ENCODE measurements at regions not wholly inside any gene's neighbourhood (a gene's known extent, or its start where the extent isn't known, plus 50 kb on each side); places are given as distances from the start of the nearest gene placed in this dataset.
"Not testable (repeated sequence)": the region's sequence is repeated elsewhere in the genome, so short reads cannot be mapped to it uniquely, and the experiment has no call there.

GRCh38 chr10:130936851-130937250 is 374.7 kb downstream of the TCERG1L start:
- no peak overlapping the region for H2AFZ ChIP-seq
- no peaks in the 10 kb centered on the region for H3K9me3 ChIP-seq (ENCODE audit: low read depth)
- H3K4me1 ChIP-seq (ENCODE audit: insufficient read depth), result no peaks in the 10 kb centered on the region
- H3K27me3 ChIP-seq (replicated peaks; ENCODE audit: insufficient read depth), result no peaks in the 10 kb centered on the region
- H3K9me2 ChIP-seq (ENCODE audit: insufficient read depth), result no peaks in the 10 kb centered on the region
- no peaks in the 10 kb centered on the region for H3K79me2 ChIP-seq (ENCODE audit: insufficient read depth)
- H4K20me1 ChIP-seq (ENCODE audit: insufficient read depth), result no peaks in the 10 kb centered on the region
- no peak for DNase-seq
- H3K36me3 ChIP-seq (ENCODE audit: low read depth), result no peaks in the 10 kb centered on the region
- H3F3A ChIP-seq (ENCODE audit: insufficient read depth), result no peaks in the 10 kb centered on the region
- no peak overlapping the region for H3K27ac ChIP-seq
- H3K4me2 ChIP-seq (ENCODE audit: unreplicated experiment), result no peak overlapping the region
- H3K9ac ChIP-seq, result no peak overlapping the region
- TF ChIP-seq EZH2 (IDR thresholded peaks at IDR 0.05; ENCODE audit: insufficient read depth, poor library complexity, severe bottlenecking) (no peak), EZH2phosphoT487 (IDR thresholded peaks at IDR 0.05; ENCODE audit: insufficient read depth, low read depth) (no peak)
- in situ Hi-C loops (cut with MboI), result no loop called here
- no peak overlapping the region for H3K4me3 ChIP-seq
- WGBS, 2 experiments (ENCODE audit: low coverage in 1 of 2, low lambda C conversion rate in 2 of 2, missing lambda C conversion rate in 2 of 2), result 6 to 14% methylated on average over 5 of the region's 5 CpGs

GRCh38 chr10:130938051-130938450 is 373.5 kb downstream of the TCERG1L start:
- TF ChIP-seq EZH2 (IDR thresholded peaks at IDR 0.05; ENCODE audit: insufficient read depth, poor library complexity, severe bottlenecking) (no peak), EZH2phosphoT487 (IDR thresholded peaks at IDR 0.05; ENCODE audit: insufficient read depth, low read depth) (no peak)
- no peak for DNase-seq
- H3F3A ChIP-seq (ENCODE audit: insufficient read depth), result no peaks in the 10 kb centered on the region
- no peaks in the 10 kb centered on the region for H3K9me3 ChIP-seq (ENCODE audit: low read depth)
- H3K27me3 ChIP-seq (replicated peaks; ENCODE audit: insufficient read depth), result no peaks in the 10 kb centered on the region
- H3K9ac ChIP-seq, result no peak overlapping the region
- no peak overlapping the region for H3K4me2 ChIP-seq (ENCODE audit: unreplicated experiment)
- no peaks in the 10 kb centered on the region for H3K79me2 ChIP-seq (ENCODE audit: insufficient read depth)
- no peaks in the 10 kb centered on the region for H3K4me1 ChIP-seq (ENCODE audit: insufficient read depth)
- H3K4me3 ChIP-seq, result no peak overlapping the region
- no peak overlapping the region for H3K27ac ChIP-seq
- 35 to 42% methylated on average over 11 of the region's 11 CpGs for WGBS, 2 experiments (ENCODE audit: low coverage in 1 of 2, low lambda C conversion rate in 2 of 2, missing lambda C conversion rate in 2 of 2)
- in situ Hi-C loops (cut with MboI), result no loop called here
- H4K20me1 ChIP-seq (ENCODE audit: insufficient read depth), result no peaks in the 10 kb centered on the region
- H3K9me2 ChIP-seq (ENCODE audit: insufficient read depth), result no peaks in the 10 kb centered on the region
- H2AFZ ChIP-seq, result no peak overlapping the region
- H3K36me3 ChIP-seq (ENCODE audit: low read depth), result no peaks in the 10 kb centered on the region

GRCh38 chr10:130938891-130939290 is 372.6 kb downstream of the TCERG1L start:
- H3K9me3 ChIP-seq (ENCODE audit: low read depth); H2AFZ ChIP-seq; H3K4me3 ChIP-seq; H4K20me1 ChIP-seq (ENCODE audit: insufficient read depth); H3K9me2 ChIP-seq (ENCODE audit: insufficient read depth); H3K9ac ChIP-seq; DNase-seq; H3K36me3 ChIP-seq (ENCODE audit: low read depth); in situ Hi-C loops (cut with MboI); H3K4me2 ChIP-seq (ENCODE audit: unreplicated experiment); H3F3A ChIP-seq (ENCODE audit: insufficient read depth); H3K79me2 ChIP-seq (ENCODE audit: insufficient read depth); H3K27ac ChIP-seq; H3K4me1 ChIP-seq (ENCODE audit: insufficient read depth); H3K27me3 ChIP-seq (replicated peaks; ENCODE audit: insufficient read depth): not testable (repeated sequence)
- 39 to 56% methylated on average over 7 of the region's 7 CpGs for WGBS, 2 experiments (ENCODE audit: low coverage in 1 of 2, low lambda C conversion rate in 2 of 2, missing lambda C conversion rate in 2 of 2)

GRCh38 chr10:130941886-130942285 is 369.6 kb downstream of the TCERG1L start:
- no peak for DNase-seq
- no peaks in the 10 kb centered on the region for H3K4me1 ChIP-seq (ENCODE audit: insufficient read depth)
- no peak for TF ChIP-seq EZH2phosphoT487 (IDR thresholded peaks at IDR 0.05; ENCODE audit: insufficient read depth, low read depth)
- TF ChIP-seq EZH2 (IDR thresholded peaks at IDR 0.05; ENCODE audit: insufficient read depth, poor library complexity, severe bottlenecking), result no peak
- H3K27me3 ChIP-seq (replicated peaks; ENCODE audit: insufficient read depth), result no peaks in the 10 kb centered on the region
- H3K79me2 ChIP-seq (ENCODE audit: insufficient read depth), result no peaks in the 10 kb centered on the region
- H3K4me3 ChIP-seq, result no peak overlapping the region
- H3K36me3 ChIP-seq (ENCODE audit: low read depth), result no peaks in the 10 kb centered on the region
- H3K9me2 ChIP-seq (ENCODE audit: insufficient read depth), result no peaks in the 10 kb centered on the region
- WGBS, 2 experiments (ENCODE audit: low coverage in 1 of 2, low lambda C conversion rate in 2 of 2, missing lambda C conversion rate in 2 of 2), result 33 to 44% methylated on average over 10 of the region's 10 CpGs
- in situ Hi-C loops (cut with MboI), result no loop called here
- no peak overlapping the region for H2AFZ ChIP-seq
- H3K9ac ChIP-seq, result no peak overlapping the region
- no peaks in the 10 kb centered on the region for H4K20me1 ChIP-seq (ENCODE audit: insufficient read depth)
- no peaks in the 10 kb centered on the region for H3K9me3 ChIP-seq (ENCODE audit: low read depth)
- H3K4me2 ChIP-seq (ENCODE audit: unreplicated experiment), result no peak overlapping the region
- no peak overlapping the region for H3K27ac ChIP-seq
- H3F3A ChIP-seq (ENCODE audit: insufficient read depth), result no peaks in the 10 kb centered on the region

- Histone ChIP-seq H3K9me2 (ENCODE audit: insufficient read depth) (no peaks in the 10 kb centered on the region), H3K4me2 (ENCODE audit: unreplicated experiment) (no peak overlapping the region), H3F3A (ENCODE audit: insufficient read depth) (no peaks in the 10 kb centered on the region), H3K4me1 (ENCODE audit: insufficient read depth) (no peaks in the 10 kb centered on the region), H3K4me3 (no peak overlapping the region), H2AFZ (no peak overlapping the region), H3K9ac (no peak overlapping the region), H3K27ac (no peak overlapping the region), H4K20me1 (ENCODE audit: insufficient read depth) (no peaks in the 10 kb centered on the region), H3K9me3 (ENCODE audit: low read depth) (no peaks in the 10 kb centered on the region), H3K36me3 (ENCODE audit: low read depth) (no peaks in the 10 kb centered on the region), H3K27me3 (replicated peaks; ENCODE audit: insufficient read depth) (no peaks in the 10 kb centered on the region), H3K79me2 (ENCODE audit: insufficient read depth) (no peaks in the 10 kb centered on the region)
- in situ Hi-C loops (cut with MboI), result no loop called here
- no peak for DNase-seq
- 41 to 51% methylated on average over 5 of the region's 5 CpGs for WGBS, 2 experiments (ENCODE audit: low coverage in 1 of 2, low lambda C conversion rate in 2 of 2, missing lambda C conversion rate in 2 of 2)
- TF ChIP-seq EZH2phosphoT487 (IDR thresholded peaks at IDR 0.05; ENCODE audit: insufficient read depth, low read depth) (no peak), EZH2 (IDR thresholded peaks at IDR 0.05; ENCODE audit: insufficient read depth, poor library complexity, severe bottlenecking) (no peak)
Measured at GRCh38 chr10:130952086-130952485, 359.4 kb downstream of the TCERG1L start.

Data from GM23248 (cell line).